ENCODE measurements at regions not wholly inside any gene's neighbourhood (a gene's known extent, or its start where the extent isn't known, plus 50 kb on each side); places are given as distances from the start of the nearest gene placed in this dataset.
"Not testable (repeated sequence)": the region's sequence is repeated elsewhere in the genome, so short reads cannot be mapped to it uniquely, and the experiment has no call there.

DNA sequence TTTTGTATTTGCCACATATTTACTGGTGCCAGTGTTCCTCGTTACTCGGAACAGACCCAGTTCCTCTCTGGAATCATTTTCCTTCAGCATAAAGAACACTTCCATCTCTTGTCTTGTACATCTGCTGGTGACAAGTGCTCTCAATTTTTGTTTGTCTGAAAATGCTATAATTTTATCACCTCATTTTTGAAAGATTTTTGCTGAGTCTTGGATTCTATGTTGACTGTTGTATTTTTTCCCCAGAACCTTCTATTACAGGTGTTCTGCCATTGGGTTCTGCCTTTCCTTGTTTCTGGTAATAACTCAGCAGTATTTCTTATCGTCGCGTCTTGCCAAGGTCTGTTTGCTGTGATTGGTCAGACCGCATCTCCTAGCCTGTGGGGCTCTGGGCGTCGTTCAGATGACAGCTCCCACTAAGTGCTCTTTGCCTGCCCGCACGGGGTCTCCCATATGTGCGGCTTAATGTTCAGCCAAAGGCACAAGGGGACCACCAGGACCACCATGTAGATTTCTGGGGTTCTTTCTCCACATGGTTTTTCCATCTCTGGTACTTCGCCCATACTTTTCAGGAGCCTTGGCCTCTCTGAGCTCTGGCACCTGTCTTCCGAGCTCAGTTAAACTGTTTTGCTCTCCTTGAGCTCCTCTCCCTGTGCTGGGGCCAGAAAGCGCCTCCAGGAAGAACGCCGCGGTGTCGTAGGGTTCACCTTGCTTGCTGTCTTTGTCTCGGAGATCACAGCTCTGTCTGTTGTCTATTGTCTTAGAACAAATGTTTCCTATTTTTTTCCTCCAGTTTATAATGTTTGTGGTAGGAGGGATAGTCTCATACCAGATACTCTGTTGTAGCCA lies 80.0 kb downstream of the METRNL start:
- DNase-seq, result no peak

DNA sequence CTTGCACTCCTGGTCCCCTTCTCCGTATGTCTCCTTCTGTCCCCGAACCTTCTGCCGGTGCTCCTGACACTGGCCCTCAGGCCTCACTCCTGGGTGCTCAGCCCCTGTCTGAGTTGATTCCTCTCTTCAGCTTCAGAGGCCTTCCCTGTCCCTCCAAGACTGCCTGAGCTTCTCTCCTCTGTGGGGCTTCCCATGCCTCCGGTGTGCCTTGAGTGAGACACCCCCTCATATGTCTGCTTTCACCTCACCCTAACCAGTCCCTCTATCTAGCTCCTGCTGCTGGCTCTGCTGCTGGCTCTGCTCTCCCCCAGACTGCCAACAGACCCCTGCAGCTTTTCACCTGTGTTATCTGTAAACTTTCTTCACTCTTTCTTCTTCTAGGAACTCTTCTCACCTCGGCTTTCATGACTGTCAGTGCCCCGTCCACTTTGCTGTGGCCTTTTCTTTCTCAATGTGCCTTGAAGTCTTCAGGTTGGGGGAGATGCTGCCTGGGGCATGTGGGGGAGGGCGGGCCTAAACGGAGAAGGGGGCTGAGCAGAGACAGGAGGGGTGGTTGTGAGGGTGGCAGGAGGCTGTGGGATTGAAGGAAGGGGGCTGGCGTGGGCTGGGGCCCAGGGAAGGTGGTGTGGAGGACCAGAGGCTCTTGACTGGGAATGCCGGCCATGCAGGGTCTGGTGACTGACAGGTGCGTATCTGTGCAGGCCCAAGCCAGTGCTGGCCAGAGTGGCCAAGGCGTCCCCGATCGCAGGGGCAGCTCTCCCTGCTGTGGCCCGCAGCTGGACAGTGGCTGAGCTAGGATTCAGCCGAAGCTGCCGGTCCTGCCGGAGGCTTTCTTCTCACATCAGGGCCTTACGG lies 81.3 kb downstream of the METRNL start:
- DNase-seq, result no peak

DNA sequence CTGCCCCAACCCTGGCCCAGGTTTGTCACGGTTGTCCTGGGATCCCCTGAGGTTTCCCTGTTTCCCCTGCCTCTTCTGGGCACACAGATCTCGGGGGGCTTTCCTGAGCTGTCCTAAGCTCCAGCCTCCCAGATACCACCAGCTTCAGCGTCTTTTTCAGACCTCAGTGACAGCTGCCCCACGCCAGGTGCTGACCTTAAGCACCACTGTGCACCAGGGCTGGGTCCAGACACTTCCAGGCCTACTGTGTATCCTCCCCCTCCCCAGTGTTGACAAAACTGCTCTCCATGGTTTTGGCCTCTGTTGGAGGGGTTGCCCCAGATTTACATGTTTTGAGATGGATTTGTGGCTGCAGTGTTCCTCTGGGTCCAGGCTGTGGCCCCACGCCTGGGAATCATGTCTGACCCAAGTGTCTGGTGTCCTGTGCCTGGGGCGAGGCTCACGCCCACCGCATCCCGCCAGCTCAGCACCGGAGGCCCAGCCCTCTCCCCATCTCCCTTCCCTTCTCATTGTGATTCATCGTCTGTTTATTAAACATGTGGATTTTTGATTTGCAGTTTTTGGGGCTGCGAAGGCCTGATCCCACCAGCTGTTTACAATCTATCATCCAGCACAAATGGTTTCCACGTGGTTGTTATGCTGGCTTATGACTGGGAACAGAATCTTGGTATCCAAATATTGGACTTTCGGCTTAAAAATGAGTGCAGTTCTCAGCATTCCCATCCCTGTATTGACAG lies 82.1 kb downstream of the METRNL start:
- DNase-seq, result no peak

DNA sequence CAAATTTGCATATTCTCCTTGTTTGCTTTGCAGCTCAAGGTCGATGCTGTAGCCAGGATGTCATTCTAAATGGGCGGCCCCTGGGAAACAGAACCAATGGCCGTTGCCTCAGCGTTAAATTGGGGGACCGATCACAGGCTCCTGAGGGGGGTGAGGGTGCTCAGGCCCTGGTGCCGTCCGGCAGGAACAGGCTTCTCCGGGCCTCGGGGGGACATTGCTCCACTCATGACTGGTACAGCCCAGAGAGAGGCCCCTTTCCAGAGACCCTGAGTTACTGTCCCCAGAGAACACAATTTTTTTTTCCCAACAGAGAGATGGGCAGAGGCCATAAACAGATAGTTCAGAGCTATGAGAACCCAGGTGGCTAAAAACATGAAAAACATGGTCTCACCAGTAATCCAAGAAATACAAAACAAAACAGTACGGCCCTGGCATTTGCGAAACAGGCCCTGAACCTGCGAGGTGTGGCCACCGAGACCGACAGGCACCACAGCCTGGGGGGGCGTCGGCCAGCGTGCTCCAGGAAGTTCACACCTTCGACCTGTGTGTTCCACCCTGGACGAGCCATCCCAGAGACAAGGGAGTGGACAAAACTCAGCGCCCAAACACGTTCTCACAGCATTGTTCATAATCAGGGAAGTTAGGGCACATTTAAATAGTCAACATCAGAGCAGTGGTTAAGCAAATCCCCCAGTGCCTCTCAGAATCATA lies 82.8 kb downstream of the METRNL start:
- DNase-seq, result no peak

DNA sequence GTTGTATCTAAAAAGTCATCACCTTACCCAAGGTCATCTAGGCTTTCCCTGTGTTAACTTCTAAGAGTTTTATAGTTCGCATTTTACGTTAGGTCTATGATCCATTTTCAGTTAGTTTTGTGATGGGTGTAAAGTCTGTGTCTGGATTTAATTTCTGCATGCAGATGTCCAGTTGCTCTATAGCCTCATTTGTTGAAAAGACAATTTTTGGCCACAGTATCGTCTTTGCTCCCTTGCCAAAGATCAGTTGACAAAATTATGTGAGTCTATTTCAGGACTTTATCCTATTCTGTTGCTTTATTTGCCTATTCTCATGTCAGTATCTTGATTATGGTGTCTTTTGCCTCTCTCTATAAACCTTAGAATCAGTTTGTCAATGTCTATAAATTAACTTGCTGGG lies 85.1 kb downstream of the METRNL start:
- DNase-seq, result no peak

- DNase-seq, result no peak
Observed at GRCh38 chr17:83170571-83171260, 91.3 kb downstream of the METRNL start.

DNA sequence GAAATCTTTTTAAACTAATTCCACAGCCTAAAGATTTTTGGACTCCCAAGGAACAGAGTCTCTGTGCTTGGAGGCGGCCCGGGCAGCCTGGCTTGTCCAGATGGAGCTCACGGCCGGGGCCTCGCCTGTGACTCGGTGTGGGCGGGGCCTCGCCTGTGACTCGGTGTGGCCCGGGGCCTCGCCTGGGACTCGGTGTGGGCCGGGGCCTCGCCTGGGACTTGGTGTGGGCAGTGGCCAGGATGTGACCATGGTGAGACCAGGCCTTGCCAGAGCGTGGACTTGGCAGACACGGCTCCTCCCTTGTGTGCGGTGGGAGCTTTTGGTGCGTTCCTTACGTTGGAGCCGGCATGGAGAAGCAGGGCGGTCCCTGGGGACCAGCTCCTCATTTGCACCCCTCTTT lies 92.3 kb downstream of the METRNL start:
- no peak for DNase-seq

- not testable (repeated sequence) for DNase-seq
Observed at GRCh38 chr17:83172099-83172498, 92.7 kb downstream of the METRNL start.

- DNase-seq, result not testable (repeated sequence)
Observed at GRCh38 chr17:83172646-83173045, 93.2 kb downstream of the METRNL start.

GRCh38 chr17:83173180-83173913 lies 93.9 kb downstream of the METRNL start:
- not testable (repeated sequence) for DNase-seq

DNA sequence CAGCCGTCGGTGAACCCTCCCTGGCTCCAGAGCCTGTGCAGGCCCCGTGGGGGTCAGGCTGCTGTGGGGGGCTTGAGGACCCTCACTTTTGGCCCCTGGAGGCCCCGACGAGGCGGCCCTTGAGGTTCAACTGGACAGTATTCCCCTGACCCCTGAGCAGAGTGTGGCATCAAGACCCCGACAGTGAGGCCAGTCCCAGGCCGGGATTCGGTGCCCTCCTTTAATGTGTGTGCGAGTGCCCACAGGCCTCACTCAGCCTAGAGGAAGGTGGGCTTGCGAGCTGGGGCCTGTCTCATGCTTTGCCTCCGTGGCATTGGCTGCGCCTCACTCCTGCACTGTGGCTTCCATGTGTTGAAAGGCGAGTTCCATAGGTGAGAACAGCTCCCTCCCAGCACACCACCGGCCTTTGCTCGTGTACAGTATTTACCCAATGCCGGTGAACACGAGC lies 94.5 kb downstream of the METRNL start:
- DNase-seq, result no peak

- DNase-seq, result peak; percentile 36
Observed at GRCh38 chr17:83174362-83175118, 95.1 kb downstream of the METRNL start.

GRCh38 chr17:83175119-83175821 lies 95.9 kb downstream of the METRNL start:
- DNase-seq, result no peak

GRCh38 chr17:83175822-83176622 lies 96.6 kb downstream of the METRNL start:
- no peak for DNase-seq

GRCh38 chr17:83176623-83177583 lies 97.5 kb downstream of the METRNL start:
- no peak for DNase-seq

GRCh38 chr17:83177611-83178532 lies 98.5 kb downstream of the METRNL start:
- no peak for DNase-seq
